ENCODE measurements at regions not wholly inside any gene's neighbourhood (a gene's known extent, or its start where the extent isn't known, plus 50 kb on each side); places are given as distances from the start of the nearest gene placed in this dataset.

- TF ChIP-seq CTCF (IDR thresholded peaks at IDR 0.05 in 8 of 11, conservative IDR thresholded peaks at IDR 0.05 in 3 of 11) (no peak), POLR2AphosphoS5 (IDR thresholded peaks at IDR 0.05) (no peak)
Measured at GRCh38 chr10:121113385-121113696, 262.2 kb downstream of the WDR11 start.
